GM12892 (cell line): ENCODE measurements at regions not wholly inside any gene's neighbourhood (a gene's known extent, or its start where the extent isn't known, plus 50 kb on each side); places are given as distances from the start of the nearest gene placed in this dataset.
"Not testable (repeated sequence)": the region's sequence is repeated elsewhere in the genome, so short reads cannot be mapped to it uniquely, and the experiment has no call there.

Source experiments
- POLR2A ChIP-seq: IDR thresholded peaks from 2 replicates; pipeline ENCODE4 v1.6.1; 2011; ENCODE audit warnings: low read depth, low read length, control low read depth
- POLR2AphosphoS5 ChIP-seq: IDR thresholded peaks from 2 replicates; pipeline ENCODE4 v1.6.1; 2011; ENCODE audit warnings: low read depth, low read length, control low read depth

DNA sequence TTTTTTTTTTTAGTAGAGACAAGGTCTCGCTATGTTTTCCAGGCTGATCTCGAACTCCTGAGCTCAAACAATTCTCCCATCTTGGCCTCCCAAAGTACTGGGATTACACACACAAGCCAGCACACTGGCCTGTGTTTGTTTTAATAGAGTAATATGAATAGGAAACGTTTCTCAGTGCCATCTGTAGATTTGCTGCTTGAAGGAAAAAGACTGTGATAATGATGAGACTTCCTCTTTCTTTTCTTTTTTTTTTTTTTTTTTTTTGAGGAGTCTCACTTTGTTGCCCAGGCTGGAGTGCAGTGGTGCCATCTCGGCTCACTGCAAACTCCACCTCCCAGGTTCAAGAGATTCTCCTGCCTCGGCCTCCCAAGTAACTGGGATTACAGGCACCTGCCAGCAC lies 74.7 kb upstream of the ATL2 start:
- not testable (repeated sequence) for TF ChIP-seq POLR2AphosphoS5, POLR2A
